ENCODE measurements at regions not wholly inside any gene's neighbourhood (a gene's known extent, or its start where the extent isn't known, plus 50 kb on each side); places are given as distances from the start of the nearest gene placed in this dataset.

- Histone ChIP-seq H3K9me1 (ENCODE audit: control insufficient read depth, extremely low read depth, insufficient read depth, low read length) (no peaks in the 10 kb centered on the region), H3K79me2 (ENCODE audit: control insufficient read depth, insufficient read depth, low read length) (no peaks in the 10 kb centered on the region), H2AFZ (ENCODE audit: control insufficient read depth, low read length) (no peak overlapping the region), H3K4me3 (ENCODE audit: control insufficient read depth in 2 of 3, extremely low read depth in 1 of 3, insufficient read depth in 2 of 3, low read depth in 1 of 3, low read length in 3 of 3) (no peak overlapping the region), H3K4me2 (ENCODE audit: control insufficient read depth, extremely low read depth, insufficient read depth, low read depth, low read length) (no peak overlapping the region), H3K36me3 (ENCODE audit: control insufficient read depth in 2 of 2, extremely low read depth in 1 of 2, insufficient read depth in 2 of 2, low read length in 2 of 2) (no peaks in the 10 kb centered on the region), H3K27me3 (ENCODE audit: control insufficient read depth, extremely low read depth, insufficient read depth, low read length) (no peaks in the 10 kb centered on the region), H3K9me3 (ENCODE audit: control insufficient read depth, low read depth, low read length) (no peaks in the 10 kb centered on the region), H3K9ac (ENCODE audit: control insufficient read depth, extremely low read depth, insufficient read depth, low read length) (no peak overlapping the region), H3K4me1 (ENCODE audit: control insufficient read depth, extremely low read depth, insufficient read depth, low read length) (no peaks in the 10 kb centered on the region), H3K27ac (ENCODE audit: control insufficient read depth, insufficient read depth, low read length) (no peak overlapping the region), H4K20me1 (ENCODE audit: control insufficient read depth, extremely low read depth, insufficient read depth, low read length) (no peaks in the 10 kb centered on the region)
- TF ChIP-seq EZH2 (IDR thresholded peaks at IDR 0.05; ENCODE audit: low read length) (no peak), CTCF (optimal IDR thresholded peaks at IDR 0.05 in 1 of 3, IDR thresholded peaks at IDR 0.05 in 1 of 3, conservative IDR thresholded peaks at IDR 0.05 in 1 of 3; ENCODE audit: extremely low read depth in 1 of 3, insufficient read depth in 2 of 3, low read length in 3 of 3) (no peak)
- FAIRE-seq = no peak
- dilution Hi-C loops (cut with MboI; ENCODE audit: extremely low pct_ligation_motif_present, low sequenced_read_pairs) = no loop called here
- no peak for DNase-seq (ENCODE audit: low read depth, low spot score)
These were observed 699.1 kb downstream of the MCTP2 start for GRCh38 chr15:94930441-94930840.

GRCh38 chr15:94930960-94931359 is 699.6 kb downstream of the MCTP2 start:
- Histone ChIP-seq H4K20me1 (ENCODE audit: control insufficient read depth, extremely low read depth, insufficient read depth, low read length) (no peaks in the 10 kb centered on the region), H3K9me3 (ENCODE audit: control insufficient read depth, low read depth, low read length) (no peaks in the 10 kb centered on the region), H3K79me2 (ENCODE audit: control insufficient read depth, insufficient read depth, low read length) (no peaks in the 10 kb centered on the region), H3K9ac (ENCODE audit: control insufficient read depth, extremely low read depth, insufficient read depth, low read length) (no peak overlapping the region), H3K27ac (ENCODE audit: control insufficient read depth, insufficient read depth, low read length) (no peak overlapping the region), H3K4me2 (ENCODE audit: control insufficient read depth, extremely low read depth, insufficient read depth, low read depth, low read length) (no peak overlapping the region), H3K36me3 (ENCODE audit: control insufficient read depth in 2 of 2, extremely low read depth in 1 of 2, insufficient read depth in 2 of 2, low read length in 2 of 2) (no peaks in the 10 kb centered on the region), H3K27me3 (ENCODE audit: control insufficient read depth, extremely low read depth, insufficient read depth, low read length) (no peaks in the 10 kb centered on the region), H2AFZ (ENCODE audit: control insufficient read depth, low read length) (no peak overlapping the region), H3K4me3 (ENCODE audit: control insufficient read depth in 2 of 3, extremely low read depth in 1 of 3, insufficient read depth in 2 of 3, low read depth in 1 of 3, low read length in 3 of 3) (no peak overlapping the region), H3K4me1 (ENCODE audit: control insufficient read depth, extremely low read depth, insufficient read depth, low read length) (no peaks in the 10 kb centered on the region), H3K9me1 (ENCODE audit: control insufficient read depth, extremely low read depth, insufficient read depth, low read length) (no peaks in the 10 kb centered on the region)
- FAIRE-seq (no peak), DNase-seq (ENCODE audit: low read depth, low spot score) (no peak)
- no peak for TF ChIP-seq EZH2 (IDR thresholded peaks at IDR 0.05; ENCODE audit: low read length)
- TF ChIP-seq CTCF (optimal IDR thresholded peaks at IDR 0.05 in 1 of 3, IDR thresholded peaks at IDR 0.05 in 1 of 3, conservative IDR thresholded peaks at IDR 0.05 in 1 of 3; ENCODE audit: extremely low read depth in 1 of 3, insufficient read depth in 2 of 3, low read length in 3 of 3) = no peak
- dilution Hi-C loops (cut with MboI; ENCODE audit: extremely low pct_ligation_motif_present, low sequenced_read_pairs) = no loop called here

All from keratinocyte (primary cell).